ENCODE measurements at regions not wholly inside any gene's neighbourhood (a gene's known extent, or its start where the extent isn't known, plus 50 kb on each side); places are given as distances from the start of the nearest gene placed in this dataset.

- 79 to 95% (median 86%) methylated on average over 2 of the region's 2 CpGs for WGBS, 4 donors
- H3K27ac ChIP-seq: no peak overlapping the region
- TF ChIP-seq CTCF (IDR thresholded peaks at IDR 0.05) (no peak), POLR2A (IDR thresholded peaks at IDR 0.05) (no peak)
- H3K27me3 ChIP-seq: no peaks in the 10 kb centered on the region
- no peaks in the 10 kb centered on the region for H3K4me1 ChIP-seq (replicated peaks in 1 of 2)
- DNase-seq: no peak
- intact Hi-C loops (cut with DNase I): no loop called here
- H3K36me3 ChIP-seq (replicated peaks in 1 of 2): no peaks in the 10 kb centered on the region
- H3K9me3 ChIP-seq (replicated peaks in 1 of 3): no peaks in the 10 kb centered on the region
- H3K4me3 ChIP-seq: no peak overlapping the region
These were observed 166.7 kb downstream of the RAP2B start for GRCh38 chr3:153328690-153329089.

GRCh38 chr3:153330901-153331300, 168.9 kb downstream of the RAP2B start:
- Histone ChIP-seq H3K4me1 (replicated peaks in 1 of 2) (no peaks in the 10 kb centered on the region), H3K27ac (no peak overlapping the region), H3K9me3 (replicated peaks in 1 of 3) (no peaks in the 10 kb centered on the region), H3K27me3 (no peaks in the 10 kb centered on the region), H3K4me3 (no peak overlapping the region), H3K36me3 (replicated peaks in 1 of 2) (no peaks in the 10 kb centered on the region)
- intact Hi-C loops (cut with DNase I): no loop called here
- WGBS, 4 donors: 96 to 100% (median 100%) methylated on average over 1 of the region's 1 CpG
- DNase-seq: no peak
- TF ChIP-seq POLR2A (IDR thresholded peaks at IDR 0.05): no peak
- no peak for TF ChIP-seq CTCF (IDR thresholded peaks at IDR 0.05)

- Histone ChIP-seq H3K9me3 (replicated peaks in 1 of 3) (no peaks in the 10 kb centered on the region), H3K4me1 (replicated peaks in 1 of 2) (no peaks in the 10 kb centered on the region), H3K4me3 (no peak overlapping the region), H3K27me3 (no peaks in the 10 kb centered on the region), H3K36me3 (replicated peaks in 1 of 2) (no peaks in the 10 kb centered on the region), H3K27ac (no peak overlapping the region)
- intact Hi-C loops (cut with DNase I): no loop called here
- TF ChIP-seq POLR2A (IDR thresholded peaks at IDR 0.05) (no peak), CTCF (IDR thresholded peaks at IDR 0.05) (no peak)
- no peak for DNase-seq
These were observed 169.7 kb downstream of the RAP2B start for GRCh38 chr3:153331676-153332075.

GRCh38 chr3:153334558-153334957, 172.5 kb downstream of the RAP2B start:
- Histone ChIP-seq H3K4me1 (replicated peaks in 1 of 2) (no peaks in the 10 kb centered on the region), H3K27me3 (no peaks in the 10 kb centered on the region), H3K36me3 (replicated peaks in 1 of 2) (no peaks in the 10 kb centered on the region), H3K9me3 (replicated peaks in 1 of 3) (no peaks in the 10 kb centered on the region), H3K4me3 (no peak overlapping the region), H3K27ac (no peak overlapping the region)
- intact Hi-C loops (cut with DNase I): no loop called here
- TF ChIP-seq CTCF (IDR thresholded peaks at IDR 0.05) (no peak), POLR2A (IDR thresholded peaks at IDR 0.05) (no peak)
- no peak for DNase-seq
- 86 to 96% (median 94%) methylated on average over 1 of the region's 1 CpG for WGBS, 4 donors

Measured in adrenal gland (tissue), 9 donors.